ENCODE measurements at regions not wholly inside any gene's neighbourhood (a gene's known extent, or its start where the extent isn't known, plus 50 kb on each side); places are given as distances from the start of the nearest gene placed in this dataset.

- no peak for TF ChIP-seq CTCF (IDR thresholded peaks at IDR 0.05)
- TF ChIP-seq NR2C2 (CRISPR knock-in tag; IDR thresholded peaks at IDR 0.05) = no peak
- no peak for TF ChIP-seq FOXJ3 (CRISPR knock-in tag; IDR thresholded peaks at IDR 0.05; ENCODE audit: borderline replicate concordance)
- no peak for TF ChIP-seq ZNF138 (CRISPR knock-in tag; conservative IDR thresholded peaks at IDR 0.05)
- no peak for TF ChIP-seq JUN (CRISPR knock-in tag; IDR thresholded peaks at IDR 0.05)
Measured at GRCh38 chr13:55087085-55087484, 2053.6 kb upstream of the PRR20A start.
